GM18511 (cell line): ENCODE measurements at regions not wholly inside any gene's neighbourhood (a gene's known extent, or its start where the extent isn't known, plus 50 kb on each side); places are given as distances from the start of the nearest gene placed in this dataset.
"Not testable (repeated sequence)": the region's sequence is repeated elsewhere in the genome, so short reads cannot be mapped to it uniquely, and the experiment has no call there.

Source experiments
- ATAC-seq: cut with Tn5 transposase; IDR thresholded peaks from one replicate; pipeline ENCODE4 v1.9.1; 2021; ENCODE audit warnings: mild to moderate bottlenecking, moderate library complexity; ENCODE audit not compliant: unreplicated experiment

- ATAC-seq: not testable (repeated sequence)
Observed at GRCh38 chr12:131659484-131659883, 51.4 kb upstream of the SFSWAP start.

- ATAC-seq: not testable (repeated sequence)
Observed at GRCh38 chr12:131659976-131660375, 50.9 kb upstream of the SFSWAP start.

- not testable (repeated sequence) for ATAC-seq
Observed at GRCh38 chr12:131660401-131660800, 50.5 kb upstream of the SFSWAP start.
